ENCODE measurements at regions not wholly inside any gene's neighbourhood (a gene's known extent, or its start where the extent isn't known, plus 50 kb on each side); places are given as distances from the start of the nearest gene placed in this dataset.

DNA sequence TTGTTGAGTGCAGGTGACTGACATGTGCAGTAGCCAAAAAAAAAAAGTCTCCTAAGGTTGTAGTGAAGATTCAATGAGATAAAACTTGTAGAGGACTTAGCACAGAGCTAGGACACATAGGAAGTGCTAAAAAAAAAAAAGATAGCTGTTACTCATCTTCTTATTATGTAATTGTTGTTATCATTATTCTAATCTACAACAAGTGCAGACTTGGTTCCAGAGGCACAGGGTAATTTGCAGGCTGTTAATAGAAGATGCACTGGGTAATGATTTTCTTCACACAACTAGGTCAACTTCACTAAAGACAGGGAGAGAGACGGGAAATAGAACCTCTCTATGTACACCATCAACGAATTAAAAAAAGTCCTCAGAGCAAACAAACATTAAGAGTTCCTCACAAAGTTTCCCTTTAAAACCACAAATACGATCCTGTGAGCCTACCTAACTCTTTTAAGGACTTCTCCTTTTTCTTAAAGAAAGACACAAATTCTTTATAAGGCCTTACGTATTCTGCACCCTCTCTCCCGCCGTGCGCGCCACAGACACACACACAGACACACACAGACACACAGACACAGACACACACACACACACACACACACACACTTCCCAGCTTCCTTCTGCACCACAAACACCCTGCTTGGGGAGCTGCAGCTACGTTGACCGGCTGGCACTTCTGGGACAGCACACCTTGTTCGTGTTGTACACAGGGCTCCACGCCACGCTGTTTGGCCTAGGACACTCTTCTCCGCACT is 49.8 kb upstream of the GADD45A start:
- Histone ChIP-seq H3K18ac (ENCODE audit: insufficient read length, low read depth, low read length) (no peak overlapping the region), H3K9ac (ENCODE audit: extremely low read depth, insufficient read length, low read length) (no peak overlapping the region), H2AK5ac (ENCODE audit: insufficient read length, low read length) (no peak overlapping the region), H2BK5ac (ENCODE audit: insufficient read length, low read length) (no peak overlapping the region), H4K8ac (replicated peaks; ENCODE audit: insufficient read length, low read depth, low read length) (no peak overlapping the region), H3K4ac (ENCODE audit: low read depth, low read length) (no peak overlapping the region), H2BK120ac (ENCODE audit: low read depth, low read length, poor library complexity, severe bottlenecking) (no peak overlapping the region), H3K79me1 (ENCODE audit: insufficient read depth, low read depth, low read length, poor library complexity, severe bottlenecking) (no peaks in the 10 kb centered on the region), H3T11ph (ENCODE audit: low read length) (no peak overlapping the region), H4K91ac (ENCODE audit: insufficient read length, low read depth, low read length) (no peak overlapping the region), H3K56ac (ENCODE audit: insufficient read length, low read depth, low read length) (no peak overlapping the region), H4K5ac (ENCODE audit: insufficient read length, low read depth, low read length) (no peak overlapping the region), H3K14ac (ENCODE audit: insufficient read depth, low read length) (no peak overlapping the region), H3K9me3 (ENCODE audit: control insufficient read depth, low read depth, low read length) (no peaks in the 10 kb centered on the region), H3K4me2 (ENCODE audit: insufficient read depth, insufficient read length, low read length) (no peak overlapping the region), H3K4me1 (ENCODE audit: insufficient read depth, low read length) (peaks cover 3% of the 10 kb centered on the region; the same call in 1 of the 2 replicates), H3K27ac (ENCODE audit: insufficient read length, low read depth, low read length) (no peak overlapping the region), H2BK15ac (ENCODE audit: low read depth, low read length) (no peak overlapping the region), H2AFZ (ENCODE audit: low read length) (no peak overlapping the region), H3K23me2 (ENCODE audit: insufficient read length, low read depth, low read length, poor library complexity, severe bottlenecking) (no peaks in the 10 kb centered on the region), H3K23ac (ENCODE audit: insufficient read length, low read depth, low read length) (no peak overlapping the region), H4K20me1 (ENCODE audit: control insufficient read depth, insufficient read depth, insufficient read length) (no peaks in the 10 kb centered on the region), H2BK20ac (ENCODE audit: low read depth, low read length, poor library complexity, severe bottlenecking) (no peak overlapping the region), H3K79me2 (ENCODE audit: insufficient read depth, low read length) (no peaks in the 10 kb centered on the region), H3K27me3 (ENCODE audit: insufficient read depth, low read length) (no peaks in the 10 kb centered on the region), H2BK12ac (ENCODE audit: insufficient read length, low read depth, low read length) (no peak overlapping the region)
- Mint-ChIP-seq H3K4me3 (no peak overlapping the region), H3K27me3 (ENCODE audit: low read depth) (no peaks in the 10 kb centered on the region), H3K36me3 (ENCODE audit: insufficient read depth in 1 of 3, low read depth in 3 of 3) (no peaks in the 10 kb centered on the region), H3K27ac (no peak overlapping the region), H3K4me1 (peaks cover 0 to 7% of the 10 kb centered on the region in 2 experiments; a peak in 2 of 4 replicates), H3K9me3 (no peaks in the 10 kb centered on the region)
- TF ChIP-seq, protein P1, sequence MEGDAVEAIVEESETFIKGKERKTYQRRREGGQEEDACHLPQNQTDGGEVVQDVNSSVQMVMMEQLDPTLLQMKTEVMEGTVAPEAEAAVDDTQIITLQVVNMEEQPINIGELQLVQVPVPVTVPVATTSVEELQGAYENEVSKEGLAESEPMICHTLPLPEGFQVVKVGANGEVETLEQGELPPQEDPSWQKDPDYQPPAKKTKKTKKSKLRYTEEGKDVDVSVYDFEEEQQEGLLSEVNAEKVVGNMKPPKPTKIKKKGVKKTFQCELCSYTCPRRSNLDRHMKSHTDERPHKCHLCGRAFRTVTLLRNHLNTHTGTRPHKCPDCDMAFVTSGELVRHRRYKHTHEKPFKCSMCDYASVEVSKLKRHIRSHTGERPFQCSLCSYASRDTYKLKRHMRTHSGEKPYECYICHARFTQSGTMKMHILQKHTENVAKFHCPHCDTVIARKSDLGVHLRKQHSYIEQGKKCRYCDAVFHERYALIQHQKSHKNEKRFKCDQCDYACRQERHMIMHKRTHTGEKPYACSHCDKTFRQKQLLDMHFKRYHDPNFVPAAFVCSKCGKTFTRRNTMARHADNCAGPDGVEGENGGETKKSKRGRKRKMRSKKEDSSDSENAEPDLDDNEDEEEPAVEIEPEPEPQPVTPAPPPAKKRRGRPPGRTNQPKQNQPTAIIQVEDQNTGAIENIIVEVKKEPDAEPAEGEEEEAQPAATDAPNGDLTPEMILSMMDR (conservative IDR thresholded peaks at IDR 0.05) = no peak
- no CpG with 5 or more reads among the region's 14 CpGs for WGBS (ENCODE audit: extremely low coverage, insufficient read length, low lambda C conversion rate)
- no peak for DNase-seq

Data from H9 (cell line).